ENCODE measurements at regions not wholly inside any gene's neighbourhood (a gene's known extent, or its start where the extent isn't known, plus 50 kb on each side); places are given as distances from the start of the nearest gene placed in this dataset.

GRCh38 chr6:160882006-160882405 lies 109.6 kb upstream of the MAP3K4 start:
- H3K23ac ChIP-seq (ENCODE audit: insufficient read length) = no peak overlapping the region
- H3K23me2 ChIP-seq (ENCODE audit: low read depth, low read length) = no peaks in the 10 kb centered on the region
- H2BK20ac ChIP-seq (ENCODE audit: low read length) = no peak overlapping the region
- ChIA-PET POLR2A (ENCODE audit: partially characterized antibody) (no interaction called here), CTCF (ENCODE audit: partially characterized antibody) (no interaction called here)
- no peak overlapping the region for H2BK15ac ChIP-seq (ENCODE audit: low read length)
- H3K79me2 ChIP-seq (ENCODE audit: control insufficient read depth in 1 of 2, insufficient read depth in 2 of 2, low read length in 2 of 2) = no peaks in the 10 kb centered on the region
- no peak overlapping the region for H2AK5ac ChIP-seq (ENCODE audit: low read depth, low read length)
- H4K20me1 ChIP-seq (replicated peaks in 1 of 2; ENCODE audit: control insufficient read depth in 1 of 2, insufficient read depth in 2 of 2, low read length in 2 of 2) = no peaks in the 10 kb centered on the region
- no peak overlapping the region for H2BK12ac ChIP-seq (ENCODE audit: low read depth, low read length)
- H3K27me3 ChIP-seq (replicated peaks in 1 of 4; ENCODE audit: control insufficient read depth in 3 of 4, extremely low read depth in 1 of 4, insufficient read depth in 3 of 4, low read length in 3 of 4) = no peaks in the 10 kb centered on the region
- no peak overlapping the region for H3K4me3 ChIP-seq (ENCODE audit: extremely low read depth in 1 of 4, insufficient read depth in 2 of 4, low read depth in 3 of 4, low read length in 4 of 4)
- 83% methylated on average over 2 of the region's 2 CpGs; no CpG with 5 or more reads in 1 of the 2 experiments for WGBS, 2 experiments (ENCODE audit: extremely low coverage in 1 of 2, insufficient coverage in 1 of 2, insufficient read length in 1 of 2, insufficient replicate concordance in 2 of 2, low coverage in 1 of 2, low lambda C conversion rate in 2 of 2, missing lambda C conversion rate in 1 of 2)
- H2BK120ac ChIP-seq (replicated peaks; ENCODE audit: low read depth, low read length) = no peak overlapping the region
- H3K14ac ChIP-seq (ENCODE audit: insufficient read length) = no peak overlapping the region
- H3K9me3 ChIP-seq (ENCODE audit: insufficient read depth in 2 of 2, low read depth in 1 of 2, low read length in 1 of 2) = no peaks in the 10 kb centered on the region
- no peak overlapping the region for H4K5ac ChIP-seq (ENCODE audit: insufficient read length, low read depth, low read length)
- H2AFZ ChIP-seq (ENCODE audit: low read length) = no peak overlapping the region
- H3K4me2 ChIP-seq (ENCODE audit: insufficient read depth in 1 of 2, low read depth in 2 of 2, low read length in 2 of 2) = no peak overlapping the region
- FAIRE-seq (no peak), DNase-seq (ENCODE audit: low read depth in 1 of 2, low spot score in 2 of 2) (no peak)
- H4K91ac ChIP-seq (replicated peaks; ENCODE audit: insufficient read length, low read length) = no peak overlapping the region
- H4K8ac ChIP-seq (ENCODE audit: extremely low read depth, insufficient read depth, low read length) = no peak overlapping the region
- H3K4ac ChIP-seq (replicated peaks; ENCODE audit: insufficient read length, low read depth, low read length) = no peak overlapping the region
- H3K18ac ChIP-seq (ENCODE audit: extremely low read depth, low read length) = no peak overlapping the region; the same call in 1 of the 2 replicates
- H2BK5ac ChIP-seq (ENCODE audit: low read depth, low read length) = no peak overlapping the region
- H3K79me1 ChIP-seq (ENCODE audit: low read depth, low read length) = no peaks in the 10 kb centered on the region
- no peak overlapping the region for H3K56ac ChIP-seq (replicated peaks; ENCODE audit: insufficient read length, low read depth, low read length)
- no peak overlapping the region for H3K9ac ChIP-seq (replicated peaks in 1 of 4; ENCODE audit: extremely low read depth in 1 of 4, low read depth in 3 of 4, low read length in 3 of 4)
- H3K4me1 ChIP-seq (replicated peaks in 1 of 4; ENCODE audit: control insufficient read depth in 3 of 4, insufficient read depth in 4 of 4, low read length in 3 of 4) = peaks cover 9 to 18% (median 14%) of the 10 kb centered on the region in 4 experiments
- H3K27ac ChIP-seq (ENCODE audit: low read depth, low read length) = no peak overlapping the region
- TF ChIP-seq CREB1 (IDR thresholded peaks at IDR 0.05) = no peak
- no peak for TF ChIP-seq POU5F1 (IDR thresholded peaks at IDR 0.05; ENCODE audit: low read depth, low read length)
- no peak for TF ChIP-seq CHD1 (IDR thresholded peaks at IDR 0.05; ENCODE audit: low read depth, low read length)
- no peak for TF ChIP-seq JUN (IDR thresholded peaks at IDR 0.05; ENCODE audit: low read depth, low read length)
- TF ChIP-seq SAP30 (IDR thresholded peaks at IDR 0.05; ENCODE audit: insufficient read depth, insufficient replicate concordance, low read length) = no peak
- no peak for TF ChIP-seq HDAC2 (IDR thresholded peaks at IDR 0.05; ENCODE audit: borderline replicate concordance in 1 of 2, low read depth in 2 of 2, low read length in 2 of 2)
- no peak for TF ChIP-seq KDM4A (IDR thresholded peaks at IDR 0.05; ENCODE audit: low read depth, low read length, severe bottlenecking)
- TF ChIP-seq SIRT6 (IDR thresholded peaks at IDR 0.05; ENCODE audit: low read length) = no peak
- TF ChIP-seq RNF2 (IDR thresholded peaks at IDR 0.05; ENCODE audit: borderline replicate concordance, low read depth, low read length, missing control alignments, poor library complexity, severe bottlenecking) = no peak
- no peak for TF ChIP-seq POLR2A (IDR thresholded peaks at IDR 0.05; ENCODE audit: control extremely low read depth in 1 of 2, low read depth in 2 of 2, low read length in 2 of 2)
- H3K36me3 ChIP-seq (ENCODE audit: control insufficient read depth in 2 of 4, insufficient read depth in 4 of 4, low read length in 3 of 4) = no peaks in the 10 kb centered on the region
